ENCODE measurements at regions not wholly inside any gene's neighbourhood (a gene's known extent, or its start where the extent isn't known, plus 50 kb on each side); places are given as distances from the start of the nearest gene placed in this dataset.

DNA sequence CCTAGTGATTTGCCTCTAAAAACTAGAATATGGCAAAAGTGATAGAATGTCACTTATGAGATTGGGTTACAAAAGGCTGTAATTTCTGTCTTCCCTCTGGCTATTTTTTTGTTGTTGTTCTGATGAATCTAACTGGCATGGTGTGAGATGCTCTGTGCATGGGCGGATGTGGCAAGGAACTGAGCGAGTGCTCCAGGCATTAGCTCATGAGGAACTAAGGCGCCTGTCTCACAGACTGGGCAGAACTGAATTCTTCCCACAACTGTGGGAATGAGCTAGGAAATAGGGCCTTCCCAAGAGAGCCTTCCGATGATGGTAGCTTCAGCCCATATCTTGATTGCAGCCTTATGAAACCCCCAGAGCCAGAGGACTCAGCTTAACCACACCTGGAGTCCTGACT lies 222.5 kb downstream of the NR2F2 start:
- H3K9me3 ChIP-seq (replicated peaks; ENCODE audit: insufficient read depth, low read length) = no peaks in the 10 kb centered on the region
- no peak overlapping the region for H3K9ac ChIP-seq (ENCODE audit: low read length)
- H4K20me1 ChIP-seq (ENCODE audit: insufficient read depth, low read length) = no peaks in the 10 kb centered on the region
- no peaks in the 10 kb centered on the region for H3K4me1 ChIP-seq (ENCODE audit: low read length)
- no peaks in the 10 kb centered on the region for H3K27me3 ChIP-seq (replicated peaks; ENCODE audit: insufficient read depth, low read length)
- no peak overlapping the region for H3K4me2 ChIP-seq (ENCODE audit: low read depth, low read length)
- DNase-seq = no peak
- no peak overlapping the region for H2AFZ ChIP-seq (ENCODE audit: low read length)
- TF ChIP-seq EZH2phosphoT487 (IDR thresholded peaks at IDR 0.05; ENCODE audit: low read length) (no peak), EZH2 (optimal IDR thresholded peaks at IDR 0.05; ENCODE audit: low read depth, low read length) (no peak)
- TF ChIP-seq, protein P1, sequence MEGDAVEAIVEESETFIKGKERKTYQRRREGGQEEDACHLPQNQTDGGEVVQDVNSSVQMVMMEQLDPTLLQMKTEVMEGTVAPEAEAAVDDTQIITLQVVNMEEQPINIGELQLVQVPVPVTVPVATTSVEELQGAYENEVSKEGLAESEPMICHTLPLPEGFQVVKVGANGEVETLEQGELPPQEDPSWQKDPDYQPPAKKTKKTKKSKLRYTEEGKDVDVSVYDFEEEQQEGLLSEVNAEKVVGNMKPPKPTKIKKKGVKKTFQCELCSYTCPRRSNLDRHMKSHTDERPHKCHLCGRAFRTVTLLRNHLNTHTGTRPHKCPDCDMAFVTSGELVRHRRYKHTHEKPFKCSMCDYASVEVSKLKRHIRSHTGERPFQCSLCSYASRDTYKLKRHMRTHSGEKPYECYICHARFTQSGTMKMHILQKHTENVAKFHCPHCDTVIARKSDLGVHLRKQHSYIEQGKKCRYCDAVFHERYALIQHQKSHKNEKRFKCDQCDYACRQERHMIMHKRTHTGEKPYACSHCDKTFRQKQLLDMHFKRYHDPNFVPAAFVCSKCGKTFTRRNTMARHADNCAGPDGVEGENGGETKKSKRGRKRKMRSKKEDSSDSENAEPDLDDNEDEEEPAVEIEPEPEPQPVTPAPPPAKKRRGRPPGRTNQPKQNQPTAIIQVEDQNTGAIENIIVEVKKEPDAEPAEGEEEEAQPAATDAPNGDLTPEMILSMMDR (IDR thresholded peaks at IDR 0.05; ENCODE audit: low read length) = no peak
- H3K36me3 ChIP-seq (replicated peaks; ENCODE audit: insufficient read depth, low read length) = no peaks in the 10 kb centered on the region
- no peaks in the 10 kb centered on the region for H3K9me2 ChIP-seq (replicated peaks; ENCODE audit: insufficient read depth, low read length)
- H3K79me2 ChIP-seq (ENCODE audit: low read length) = no peaks in the 10 kb centered on the region
- no peak overlapping the region for H3K4me3 ChIP-seq (ENCODE audit: low read length)
- no peak overlapping the region for H3K27ac ChIP-seq (ENCODE audit: low read length)
- H3F3A ChIP-seq (ENCODE audit: insufficient read depth, low read length) = no peaks in the 10 kb centered on the region

DNA sequence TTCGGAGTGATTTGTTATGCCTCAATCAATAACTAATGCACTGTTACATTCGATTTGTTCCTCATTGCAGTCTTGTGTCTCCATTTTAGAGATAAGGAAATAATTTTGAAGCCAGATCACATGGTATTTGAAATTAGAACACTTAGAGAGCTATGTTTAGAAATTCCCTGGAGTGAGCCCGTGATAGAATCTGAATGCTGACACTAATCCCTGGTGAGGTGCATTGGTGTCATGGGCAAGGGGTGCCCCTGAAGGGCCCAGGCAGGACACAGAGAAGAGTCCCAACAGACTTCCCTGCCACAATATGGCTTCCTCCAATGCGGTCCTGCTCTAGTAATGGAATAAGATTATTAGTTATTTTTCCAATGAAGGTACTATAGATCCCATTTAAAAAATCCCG lies 223.0 kb downstream of the NR2F2 start:
- Histone ChIP-seq H3F3A (ENCODE audit: insufficient read depth, low read length) (no peaks in the 10 kb centered on the region), H3K79me2 (ENCODE audit: low read length) (no peaks in the 10 kb centered on the region), H3K27me3 (replicated peaks; ENCODE audit: insufficient read depth, low read length) (no peaks in the 10 kb centered on the region), H2AFZ (ENCODE audit: low read length) (no peak overlapping the region), H3K4me1 (ENCODE audit: low read length) (no peaks in the 10 kb centered on the region), H3K27ac (ENCODE audit: low read length) (no peak overlapping the region), H3K9me3 (replicated peaks; ENCODE audit: insufficient read depth, low read length) (no peaks in the 10 kb centered on the region), H3K4me3 (ENCODE audit: low read length) (no peak overlapping the region), H3K36me3 (replicated peaks; ENCODE audit: insufficient read depth, low read length) (no peaks in the 10 kb centered on the region), H3K4me2 (ENCODE audit: low read depth, low read length) (no peak overlapping the region), H3K9me2 (replicated peaks; ENCODE audit: insufficient read depth, low read length) (no peaks in the 10 kb centered on the region), H3K9ac (ENCODE audit: low read length) (no peak overlapping the region), H4K20me1 (ENCODE audit: insufficient read depth, low read length) (no peaks in the 10 kb centered on the region)
- no peak for DNase-seq
- TF ChIP-seq EZH2phosphoT487 (IDR thresholded peaks at IDR 0.05; ENCODE audit: low read length) = no peak
- TF ChIP-seq EZH2 (optimal IDR thresholded peaks at IDR 0.05; ENCODE audit: low read depth, low read length) = no peak
- TF ChIP-seq, protein P1 (IDR thresholded peaks at IDR 0.05; ENCODE audit: low read length) = no peak

DNA sequence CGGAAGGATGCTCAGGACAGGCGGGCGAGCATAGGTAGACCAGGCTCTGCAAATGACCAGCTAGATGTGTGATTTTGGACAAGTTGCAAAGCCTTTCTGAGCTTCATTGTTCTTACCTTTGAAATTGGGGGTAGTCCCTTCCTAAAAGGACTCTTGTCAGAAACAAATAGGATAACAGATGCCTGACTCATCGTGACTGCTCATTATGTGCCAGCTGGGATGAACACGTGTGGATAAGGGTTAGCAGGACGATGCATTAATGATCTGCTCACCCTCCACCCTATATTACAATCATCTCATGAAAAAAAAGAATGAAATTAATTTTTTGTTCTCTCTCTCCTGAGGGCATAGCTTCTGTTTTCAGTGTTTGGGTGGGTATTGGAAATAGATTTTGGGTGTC lies 223.4 kb downstream of the NR2F2 start:
- Histone ChIP-seq H3F3A (ENCODE audit: insufficient read depth, low read length) (no peaks in the 10 kb centered on the region), H3K79me2 (ENCODE audit: low read length) (no peaks in the 10 kb centered on the region), H4K20me1 (ENCODE audit: insufficient read depth, low read length) (no peaks in the 10 kb centered on the region), H3K9me2 (replicated peaks; ENCODE audit: insufficient read depth, low read length) (no peaks in the 10 kb centered on the region), H2AFZ (ENCODE audit: low read length) (no peak overlapping the region), H3K36me3 (replicated peaks; ENCODE audit: insufficient read depth, low read length) (no peaks in the 10 kb centered on the region), H3K27me3 (replicated peaks; ENCODE audit: insufficient read depth, low read length) (no peaks in the 10 kb centered on the region), H3K4me1 (ENCODE audit: low read length) (no peaks in the 10 kb centered on the region), H3K4me2 (ENCODE audit: low read depth, low read length) (no peak overlapping the region), H3K9me3 (replicated peaks; ENCODE audit: insufficient read depth, low read length) (no peaks in the 10 kb centered on the region), H3K4me3 (ENCODE audit: low read length) (no peak overlapping the region), H3K9ac (ENCODE audit: low read length) (no peak overlapping the region), H3K27ac (ENCODE audit: low read length) (no peak overlapping the region)
- TF ChIP-seq EZH2 (optimal IDR thresholded peaks at IDR 0.05; ENCODE audit: low read depth, low read length) = no peak
- TF ChIP-seq EZH2phosphoT487 (IDR thresholded peaks at IDR 0.05; ENCODE audit: low read length) = no peak
- TF ChIP-seq, protein P1 (IDR thresholded peaks at IDR 0.05; ENCODE audit: low read length) = no peak
- no peak for DNase-seq

All from MM.1S (cell line).